Neural cell (in vitro differentiated cells): ENCODE measurements at regions not wholly inside any gene's neighbourhood (a gene's known extent, or its start where the extent isn't known, plus 50 kb on each side); places are given as distances from the start of the nearest gene placed in this dataset.

Source experiments
- H2AFZ ChIP-seq: fragments of 200-600, 300-800 bp; sonication (generic), shearing (Covaris generic); 2 replicates; pipeline ENCODE4 v1.6.0; 2014; ENCODE audit warnings: low read depth, mild to moderate bottlenecking, antibody characterized with exemption, low read length, moderate library complexity
- H3F3A ChIP-seq: fragments of 200-600 bp; shearing (Covaris generic); 2 replicates; pipeline ENCODE4 v1.6.1; 2016; ENCODE audit warnings: mild to moderate bottlenecking, moderate library complexity, mixed read lengths, antibody characterized with exemption, low read length; ENCODE audit not compliant: insufficient read depth, poor library complexity, severe bottlenecking
- H3K27ac ChIP-seq: fragments of 200-600, 300-800 bp; sonication (generic), shearing (Covaris generic); 2 replicates; pipeline ENCODE4 v1.5.1; 2014; ENCODE audit warnings: mild to moderate bottlenecking, low read length, moderate library complexity
- H3K27me3 ChIP-seq: fragments of 300-800, 200-600 bp; sonication (generic), shearing (Covaris generic); 2 replicates; pipeline ENCODE4 v1.6.0; 2014; ENCODE audit warnings: mild to moderate bottlenecking, low read depth, low read length, moderate library complexity; ENCODE audit not compliant: insufficient read depth
- H3K36me3 ChIP-seq: fragments of 300-800, 200-600 bp; sonication (generic), shearing (Covaris generic); 2 replicates; pipeline ENCODE4 v1.5.1; 2014; ENCODE audit warnings: mild to moderate bottlenecking, antibody characterized with exemption, low read length, moderate library complexity; ENCODE audit not compliant: insufficient read depth
- H3K4me2 ChIP-seq: fragments of 300-800, 200-600 bp; sonication (generic), shearing (Covaris generic); 2 replicates; pipeline ENCODE4 v1.6.0; 2014; ENCODE audit warnings: mild to moderate bottlenecking, low read length
- H3K4me3 ChIP-seq: fragments of 300-800, 200-600 bp; sonication (generic), shearing (Covaris generic); 2 replicates; pipeline ENCODE4 v1.5.1; 2014; ENCODE audit warnings: mild to moderate bottlenecking, low read length, moderate library complexity
- H3K79me2 ChIP-seq: fragments of 200-600 bp; shearing (Covaris generic); replicated peaks from 2 replicates; pipeline ENCODE4 v1.6.0; 2014; ENCODE audit warnings: mild to moderate bottlenecking, low read length, moderate library complexity; ENCODE audit not compliant: insufficient read depth
- H3K9ac ChIP-seq: fragments of 300-800, 200-600 bp; sonication (generic), shearing (Covaris generic); 2 replicates; pipeline ENCODE4 v1.6.1; 2016; ENCODE audit warnings: mild to moderate bottlenecking, low read length, mixed read lengths
- H3K9me2 ChIP-seq: fragments of 200-600 bp; shearing (Covaris generic); 2 replicates; pipeline ENCODE4 v1.6.1; 2016; ENCODE audit warnings: mild to moderate bottlenecking, low read length, mixed read lengths; ENCODE audit not compliant: insufficient read depth
- H3K9me3 ChIP-seq: fragments of 200-600, 300-800 bp; sonication (generic), shearing (Covaris generic); 2 replicates; pipeline ENCODE4 v1.6.1; 2016; ENCODE audit warnings: mild to moderate bottlenecking, mixed run types, low read length, moderate library complexity, mixed read lengths
- H4K20me1 ChIP-seq: fragments of 200-600 bp; shearing (Covaris generic); 2 replicates; pipeline ENCODE4 v1.6.1; 2016; ENCODE audit warnings: mild to moderate bottlenecking, mixed run types; ENCODE audit not compliant: insufficient read depth
- EP300 ChIP-seq: fragments of 450-650 bp; conservative IDR thresholded peaks from 2 replicates; pipeline ENCODE4 v1.6.1; 2014; ENCODE audit warnings: antibody characterized with exemption, mild to moderate bottlenecking, moderate library complexity; ENCODE audit not compliant: poor library complexity, severe bottlenecking
- EZH2 ChIP-seq: fragments of 200-600, 300-800 bp; shearing (Covaris generic), sonication (generic); IDR thresholded peaks from 2 replicates; pipeline ENCODE4 v1.6.1; 2014; ENCODE audit warnings: antibody characterized with exemption, low read length, borderline replicate concordance, mild to moderate bottlenecking; ENCODE audit not compliant: insufficient read depth, poor library complexity, severe bottlenecking
- MXI1 ChIP-seq: fragments of 450-650 bp; conservative IDR thresholded peaks from 2 replicates; pipeline ENCODE4 v1.6.1; 2014; ENCODE audit warnings: antibody characterized with exemption, mild to moderate bottlenecking; ENCODE audit not compliant: poor library complexity, severe bottlenecking
- POLR2AphosphoS5 ChIP-seq: IDR thresholded peaks from 2 replicates; pipeline ENCODE4 v1.6.1; 2012
- RAD21 ChIP-seq: fragments of 450-650 bp; conservative IDR thresholded peaks from 2 replicates; pipeline ENCODE4 v1.6.1; 2014; ENCODE audit warnings: antibody characterized with exemption, mild to moderate bottlenecking, moderate library complexity
- REST ChIP-seq: IDR thresholded peaks from 2 replicates; pipeline ENCODE4 v1.6.1; 2012; ENCODE audit warnings: borderline replicate concordance
- SMC3 ChIP-seq: fragments of 450-650 bp; conservative IDR thresholded peaks from 2 replicates; pipeline ENCODE4 v1.6.1; 2014; ENCODE audit warnings: antibody characterized with exemption, mild to moderate bottlenecking, moderate library complexity; ENCODE audit not compliant: poor library complexity
- TAF1 ChIP-seq: IDR thresholded peaks from 2 replicates; pipeline ENCODE4 v1.6.1; 2012; ENCODE audit warnings: low read depth
- TF ChIP-seq, protein P1 (sequence below): fragments of 450-650 bp; IDR thresholded peaks from 2 replicates; pipeline ENCODE4 v1.5.1; 2014; ENCODE audit warnings: antibody characterized with exemption, mild to moderate bottlenecking, moderate library complexity; ENCODE audit not compliant: poor library complexity, severe bottlenecking

DNA sequence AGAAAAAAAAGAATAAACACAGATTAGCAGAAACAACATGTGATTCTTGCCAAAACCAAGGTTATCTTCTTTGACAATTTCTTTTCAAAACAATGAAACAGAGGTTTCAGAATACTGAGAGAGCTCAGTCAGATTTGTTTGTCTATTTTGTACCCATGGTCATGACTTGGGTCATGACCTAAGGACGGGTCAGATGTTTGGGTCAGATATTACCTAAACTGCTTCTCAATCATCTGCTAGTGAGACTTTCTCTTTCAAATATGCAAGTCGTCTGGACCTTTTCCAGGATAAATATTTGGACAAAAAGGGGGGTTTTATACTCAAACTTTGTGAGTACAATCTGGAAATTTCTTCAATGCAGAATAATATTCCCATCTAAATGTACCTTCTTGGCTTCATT, 148.3 kb upstream of the USP38 start:
- H3K9me2 ChIP-seq, result no peaks in the 10 kb centered on the region
- H4K20me1 ChIP-seq, result no peaks in the 10 kb centered on the region
- H3K27me3 ChIP-seq, result no peaks in the 10 kb centered on the region
- no peaks in the 10 kb centered on the region for H3K9me3 ChIP-seq
- TF ChIP-seq, protein P1, sequence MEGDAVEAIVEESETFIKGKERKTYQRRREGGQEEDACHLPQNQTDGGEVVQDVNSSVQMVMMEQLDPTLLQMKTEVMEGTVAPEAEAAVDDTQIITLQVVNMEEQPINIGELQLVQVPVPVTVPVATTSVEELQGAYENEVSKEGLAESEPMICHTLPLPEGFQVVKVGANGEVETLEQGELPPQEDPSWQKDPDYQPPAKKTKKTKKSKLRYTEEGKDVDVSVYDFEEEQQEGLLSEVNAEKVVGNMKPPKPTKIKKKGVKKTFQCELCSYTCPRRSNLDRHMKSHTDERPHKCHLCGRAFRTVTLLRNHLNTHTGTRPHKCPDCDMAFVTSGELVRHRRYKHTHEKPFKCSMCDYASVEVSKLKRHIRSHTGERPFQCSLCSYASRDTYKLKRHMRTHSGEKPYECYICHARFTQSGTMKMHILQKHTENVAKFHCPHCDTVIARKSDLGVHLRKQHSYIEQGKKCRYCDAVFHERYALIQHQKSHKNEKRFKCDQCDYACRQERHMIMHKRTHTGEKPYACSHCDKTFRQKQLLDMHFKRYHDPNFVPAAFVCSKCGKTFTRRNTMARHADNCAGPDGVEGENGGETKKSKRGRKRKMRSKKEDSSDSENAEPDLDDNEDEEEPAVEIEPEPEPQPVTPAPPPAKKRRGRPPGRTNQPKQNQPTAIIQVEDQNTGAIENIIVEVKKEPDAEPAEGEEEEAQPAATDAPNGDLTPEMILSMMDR, result no peak
- TF ChIP-seq TAF1 (no peak), REST (no peak), EP300 (no peak), SMC3 (no peak), MXI1 (no peak)
- H3F3A ChIP-seq, result no peaks in the 10 kb centered on the region
- H2AFZ ChIP-seq, result no peak overlapping the region
- no peak overlapping the region for H3K4me3 ChIP-seq
- H3K79me2 ChIP-seq, result no peaks in the 10 kb centered on the region
- H3K9ac ChIP-seq, result no peak overlapping the region
- no peak overlapping the region for H3K4me2 ChIP-seq
- no peak overlapping the region for H3K27ac ChIP-seq
- no peaks in the 10 kb centered on the region for H3K36me3 ChIP-seq

GRCh38 chr4:143046454-143046853, 138.3 kb upstream of the USP38 start:
- no peaks in the 10 kb centered on the region for H3K9me2 ChIP-seq
- no peaks in the 10 kb centered on the region for H3K27me3 ChIP-seq
- no peak overlapping the region for H3K9ac ChIP-seq
- no peak overlapping the region for H3K27ac ChIP-seq
- TF ChIP-seq, protein P1, result no peak
- TF ChIP-seq REST, result no peak
- no peak for TF ChIP-seq MXI1
- TF ChIP-seq EZH2, result no peak
- no peak for TF ChIP-seq POLR2AphosphoS5
- TF ChIP-seq TAF1, result no peak
- no peak for TF ChIP-seq RAD21
- no peak for TF ChIP-seq EP300
- TF ChIP-seq SMC3, result no peak
- H3K4me2 ChIP-seq, result no peak overlapping the region
- no peaks in the 10 kb centered on the region for H3F3A ChIP-seq
- H3K79me2 ChIP-seq, result no peaks in the 10 kb centered on the region
- no peak overlapping the region for H2AFZ ChIP-seq
- no peaks in the 10 kb centered on the region for H3K9me3 ChIP-seq
- H4K20me1 ChIP-seq, result no peaks in the 10 kb centered on the region
- no peaks in the 10 kb centered on the region for H3K36me3 ChIP-seq
- H3K4me3 ChIP-seq, result no peak overlapping the region
